Lower leg skin (tissue), 3 donors: ENCODE measurements at regions not wholly inside any gene's neighbourhood (a gene's known extent, or its start where the extent isn't known, plus 50 kb on each side); places are given as distances from the start of the nearest gene placed in this dataset.

ENCODE experiments used
- CTCF ChIP-seq, 3 donors: fragments of 450-650 bp; IDR thresholded peaks; one replicate each; pipeline ENCODE4 v1.5.1; 2016; ENCODE audit warnings: antibody characterized with exemption in 3 of 3, mild to moderate bottlenecking in 3 of 3, moderate library complexity in 2 of 3
- POLR2A ChIP-seq, 2 donors: fragments of 450-650 bp; IDR thresholded peaks; one replicate each; pipeline ENCODE4 v1.6.1; 2016 to 2017; ENCODE audit warnings: antibody characterized with exemption in 2 of 2, mild to moderate bottlenecking in 1 of 2, moderate library complexity in 1 of 2

GRCh38 chr2:38173683-38174082 lies 97.7 kb upstream of the CYP1B1 start:
- TF ChIP-seq CTCF (IDR thresholded peaks at IDR 0.05) (no peak), POLR2A (IDR thresholded peaks at IDR 0.05) (no peak)
